H9 (cell line): ENCODE measurements at regions not wholly inside any gene's neighbourhood (a gene's known extent, or its start where the extent isn't known, plus 50 kb on each side); places are given as distances from the start of the nearest gene placed in this dataset.
A peak's percentile ranks its signal among the peaks of the same experiment; 100 is the strongest.

Experiments used
- DNase-seq: peaks from one replicate; pipeline ENCODE4 v3.0.0-alpha.2; 2017
- H2AFZ ChIP-seq: one replicate; pipeline ENCODE4 v1.6.1; 2013; ENCODE audit warnings: mild to moderate bottlenecking, low read length, control low read depth, moderate library complexity
- H2AK5ac ChIP-seq: 2 replicates; pipeline ENCODE4 v1.6.1; 2013; ENCODE audit warnings: low read length, control low read depth, mixed read lengths; ENCODE audit not compliant: insufficient read length
- H2BK120ac ChIP-seq: one replicate; pipeline ENCODE4 v1.6.1; 2013; ENCODE audit warnings: low read depth, mild to moderate bottlenecking, low read length, control low read depth, inconsistent platforms; ENCODE audit not compliant: poor library complexity, severe bottlenecking
- H2BK12ac ChIP-seq: 2 replicates; pipeline ENCODE4 v1.6.1; 2013; ENCODE audit warnings: low read length, control low read depth, mixed read lengths, low read depth; ENCODE audit not compliant: insufficient read length
- H2BK15ac ChIP-seq: 2 replicates; pipeline ENCODE4 v1.6.1; 2013; ENCODE audit warnings: low read depth, low read length, control low read depth
- H2BK20ac ChIP-seq: one replicate; pipeline ENCODE4 v1.6.1; 2013; ENCODE audit warnings: low read depth, mild to moderate bottlenecking, low read length, control low read depth, inconsistent platforms; ENCODE audit not compliant: poor library complexity, severe bottlenecking
- H2BK5ac ChIP-seq: 2 replicates; pipeline ENCODE4 v1.6.1; 2013; ENCODE audit warnings: low read length, control low read depth, mixed read lengths; ENCODE audit not compliant: insufficient read length
- H3K14ac ChIP-seq: 2 replicates; pipeline ENCODE4 v1.6.1; 2013; ENCODE audit warnings: low read length, control low read depth; ENCODE audit not compliant: insufficient read depth
- H3K18ac ChIP-seq: 2 replicates; pipeline ENCODE4 v1.6.1; 2013; ENCODE audit warnings: low read depth, mild to moderate bottlenecking, mixed read lengths, low read length, control low read depth; ENCODE audit not compliant: insufficient read length
- H3K23ac ChIP-seq: 2 replicates; pipeline ENCODE4 v1.6.1; 2013; ENCODE audit warnings: low read length, control low read depth, mixed read lengths, low read depth; ENCODE audit not compliant: insufficient read length
- H3K23me2 ChIP-seq: 2 replicates; pipeline ENCODE4 v1.6.1; 2013; ENCODE audit warnings: low read depth, mild to moderate bottlenecking, mixed read lengths, low read length, control low read depth; ENCODE audit not compliant: insufficient read length, poor library complexity, severe bottlenecking
- H3K27ac ChIP-seq: 2 replicates; pipeline ENCODE4 v1.5.1; 2013; ENCODE audit warnings: low read length, control low read depth, mixed read lengths, low read depth; ENCODE audit not compliant: insufficient read length
- H3K27me3 ChIP-seq: 2 replicates; pipeline ENCODE4 v1.6.1; 2013; ENCODE audit warnings: low read length, control low read depth, inconsistent platforms; ENCODE audit not compliant: insufficient read depth
- H3K4ac ChIP-seq: 2 replicates; pipeline ENCODE4 v1.6.1; 2013; ENCODE audit warnings: low read depth, mild to moderate bottlenecking, control low read depth, inconsistent platforms, low read length, moderate library complexity
- H3K4me1 ChIP-seq: 2 replicates; pipeline ENCODE4 v1.6.1; 2013; ENCODE audit warnings: low read length, control low read depth, inconsistent platforms; ENCODE audit not compliant: insufficient read depth
- H3K4me2 ChIP-seq: 2 replicates; pipeline ENCODE4 v1.6.1; 2013; ENCODE audit warnings: low read length, control low read depth, mixed read lengths; ENCODE audit not compliant: insufficient read length, insufficient read depth
- H3K56ac ChIP-seq: 2 replicates; pipeline ENCODE4 v1.6.1; 2013; ENCODE audit warnings: low read depth, mild to moderate bottlenecking, mixed read lengths, low read length, control low read depth; ENCODE audit not compliant: insufficient read length
- H3K79me1 ChIP-seq: 2 replicates; pipeline ENCODE4 v1.6.1; 2013; ENCODE audit warnings: low read depth, mild to moderate bottlenecking, moderate library complexity, low read length, control low read depth, inconsistent platforms; ENCODE audit not compliant: insufficient read depth, poor library complexity, severe bottlenecking
- H3K79me2 ChIP-seq: 2 replicates; pipeline ENCODE4 v1.6.1; 2013; ENCODE audit warnings: low read length, control low read depth, inconsistent platforms; ENCODE audit not compliant: insufficient read depth
- H3K9ac ChIP-seq: 2 replicates; pipeline ENCODE4 v1.6.1; 2013; ENCODE audit warnings: low read length, control low read depth, mixed read lengths; ENCODE audit not compliant: insufficient read length; ENCODE audit errors: extremely low read depth
- H3K9me3 ChIP-seq: one replicate; pipeline ENCODE4 v1.6.1; 2013; ENCODE audit warnings: low read depth, low read length, inconsistent platforms; ENCODE audit not compliant: control insufficient read depth
- H3T11ph ChIP-seq: one replicate; pipeline ENCODE4 v1.6.1; 2013; ENCODE audit warnings: mild to moderate bottlenecking, low read length, control low read depth, inconsistent platforms
- H4K20me1 ChIP-seq: one replicate; pipeline ENCODE4 v1.6.1; 2013; ENCODE audit not compliant: control insufficient read depth, insufficient read length, insufficient read depth
- H4K5ac ChIP-seq: 2 replicates; pipeline ENCODE4 v1.6.1; 2013; ENCODE audit warnings: low read depth, mild to moderate bottlenecking, mixed read lengths, low read length, control low read depth; ENCODE audit not compliant: insufficient read length
- H4K8ac ChIP-seq: replicated peaks from 2 replicates; pipeline ENCODE4 v1.6.1; 2013; ENCODE audit warnings: low read length, control low read depth, mixed read lengths, low read depth; ENCODE audit not compliant: insufficient read length
- H4K91ac ChIP-seq: 2 replicates; pipeline ENCODE4 v1.6.1; 2013; ENCODE audit warnings: low read depth, mild to moderate bottlenecking, moderate library complexity, mixed read lengths, low read length, control low read depth; ENCODE audit not compliant: insufficient read length
- H3K27ac Mint-ChIP-seq, 3 experiments: 2 replicates in 2 of 3; 3 replicates in 1 of 3; pipeline ENCODE4 v1.8.0; 2020 to 2021; ENCODE audit warnings: mixed read lengths in 3 of 3, mild to moderate bottlenecking in 1 of 3, moderate library complexity in 1 of 3
- H3K27me3 Mint-ChIP-seq: 2 replicates; pipeline ENCODE4 v1.8.0; 2021; ENCODE audit warnings: low read depth, mild to moderate bottlenecking, moderate library complexity, mixed read lengths
- H3K36me3 Mint-ChIP-seq, 3 experiments: 2 replicates in 2 of 3; 3 replicates in 1 of 3; pipeline ENCODE4 v1.8.0; 2020 to 2021; ENCODE audit warnings: low read depth in 3 of 3, mixed read lengths in 3 of 3; ENCODE audit not compliant: insufficient read depth in 1 of 3
- H3K4me1 Mint-ChIP-seq, 2 experiments: 2 replicates each; pipeline ENCODE4 v1.8.0; 2020; ENCODE audit warnings: mixed read lengths in 2 of 2
- H3K4me3 Mint-ChIP-seq, 2 experiments: 2 replicates in 1 of 2; 3 replicates in 1 of 2; pipeline ENCODE4 v1.8.0; 2020 to 2021; ENCODE audit warnings: mild to moderate bottlenecking in 2 of 2, mixed read lengths in 2 of 2, moderate library complexity in 1 of 2
- H3K9me3 Mint-ChIP-seq, 2 experiments: 2 replicates in 1 of 2; 3 replicates in 1 of 2; pipeline ENCODE4 v1.8.0; 2020; ENCODE audit warnings: mild to moderate bottlenecking in 2 of 2, mixed read lengths in 2 of 2, moderate library complexity in 1 of 2
- WGBS: extraction: QIAGEN DNeasy Blood & Tissue Kit; methylation state at CpG from one replicate; pipeline ENCODE4 v1.1.7; 2013; ENCODE audit warnings: missing lambda C conversion rate, low lambda C conversion rate, mixed read lengths; ENCODE audit not compliant: insufficient read length; ENCODE audit errors: extremely low coverage; 5-methylcytosine and 5-hydroxymethylcytosine counted together
- TF ChIP-seq, protein P1 (sequence below): fragments of 200-600 bp; sonication (generic); conservative IDR thresholded peaks from 3 replicates; pipeline ENCODE4 v1.8.0; 2021; ENCODE audit warnings: antibody characterized with exemption, mild to moderate bottlenecking

DNA sequence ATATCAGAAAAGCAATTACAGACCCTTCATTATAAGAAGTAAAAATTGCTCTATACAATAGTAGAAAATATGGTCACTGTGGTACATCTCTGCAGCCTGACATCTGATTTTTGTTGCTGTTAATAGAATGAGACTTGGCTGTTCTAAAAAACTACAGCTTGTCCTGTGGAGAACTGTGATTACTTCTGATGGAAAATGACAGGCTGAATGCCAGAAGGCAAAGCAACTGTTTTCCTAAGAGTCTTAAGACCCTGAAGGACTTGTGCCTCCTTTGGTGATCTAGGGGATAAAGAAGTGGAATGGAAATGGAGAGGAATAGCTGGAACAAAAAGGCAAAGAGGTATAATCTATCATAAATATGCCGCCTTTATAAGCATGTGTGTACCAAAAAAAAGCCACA lies 314.8 kb downstream of the BCHE start:
- H3K36me3 Mint-ChIP-seq: no peaks in the 10 kb centered on the region
- TF ChIP-seq, protein P1, sequence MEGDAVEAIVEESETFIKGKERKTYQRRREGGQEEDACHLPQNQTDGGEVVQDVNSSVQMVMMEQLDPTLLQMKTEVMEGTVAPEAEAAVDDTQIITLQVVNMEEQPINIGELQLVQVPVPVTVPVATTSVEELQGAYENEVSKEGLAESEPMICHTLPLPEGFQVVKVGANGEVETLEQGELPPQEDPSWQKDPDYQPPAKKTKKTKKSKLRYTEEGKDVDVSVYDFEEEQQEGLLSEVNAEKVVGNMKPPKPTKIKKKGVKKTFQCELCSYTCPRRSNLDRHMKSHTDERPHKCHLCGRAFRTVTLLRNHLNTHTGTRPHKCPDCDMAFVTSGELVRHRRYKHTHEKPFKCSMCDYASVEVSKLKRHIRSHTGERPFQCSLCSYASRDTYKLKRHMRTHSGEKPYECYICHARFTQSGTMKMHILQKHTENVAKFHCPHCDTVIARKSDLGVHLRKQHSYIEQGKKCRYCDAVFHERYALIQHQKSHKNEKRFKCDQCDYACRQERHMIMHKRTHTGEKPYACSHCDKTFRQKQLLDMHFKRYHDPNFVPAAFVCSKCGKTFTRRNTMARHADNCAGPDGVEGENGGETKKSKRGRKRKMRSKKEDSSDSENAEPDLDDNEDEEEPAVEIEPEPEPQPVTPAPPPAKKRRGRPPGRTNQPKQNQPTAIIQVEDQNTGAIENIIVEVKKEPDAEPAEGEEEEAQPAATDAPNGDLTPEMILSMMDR: peak; percentile 34; the same call in 1 of the 3 replicates
- H4K20me1 ChIP-seq: no peaks in the 10 kb centered on the region
- H3T11ph ChIP-seq: no peak overlapping the region
- H4K8ac ChIP-seq: no peak overlapping the region
- H3K9me3 ChIP-seq: no peaks in the 10 kb centered on the region
- H3K9ac ChIP-seq: no peak overlapping the region
- no peaks in the 10 kb centered on the region for H3K79me1 ChIP-seq
- H3K4me1 ChIP-seq: no peaks in the 10 kb centered on the region
- no peak overlapping the region for H4K91ac ChIP-seq
- H3K9me3 Mint-ChIP-seq: no peaks in the 10 kb centered on the region
- no peak overlapping the region for H3K4me3 Mint-ChIP-seq
- WGBS: no CpG with 5 or more reads among the region's 1 CpG
- no peak overlapping the region for H2AFZ ChIP-seq
- H4K5ac ChIP-seq: no peak overlapping the region
- no peak overlapping the region for H2BK15ac ChIP-seq
- H3K27me3 Mint-ChIP-seq: no peaks in the 10 kb centered on the region
- no peak overlapping the region for H2BK5ac ChIP-seq
- H3K18ac ChIP-seq: no peak overlapping the region
- no peak for DNase-seq
- H3K56ac ChIP-seq: no peak overlapping the region
- no peak overlapping the region for H2AK5ac ChIP-seq
- no peaks in the 10 kb centered on the region for H3K23me2 ChIP-seq
- H2BK20ac ChIP-seq: no peak overlapping the region
- H2BK12ac ChIP-seq: no peak overlapping the region
- H3K27ac ChIP-seq: no peak overlapping the region
- no peak overlapping the region for H3K4ac ChIP-seq
- no peak overlapping the region for H3K14ac ChIP-seq
- H3K4me1 Mint-ChIP-seq: peaks cover 0 to 3% of the 10 kb centered on the region in 2 experiments; a peak in 1 of 4 replicates
- H2BK120ac ChIP-seq: no peak overlapping the region
- no peaks in the 10 kb centered on the region for H3K79me2 ChIP-seq
- no peaks in the 10 kb centered on the region for H3K27me3 ChIP-seq
- H3K4me2 ChIP-seq: no peak overlapping the region
- H3K23ac ChIP-seq: no peak overlapping the region
- no peak overlapping the region for H3K27ac Mint-ChIP-seq
